Right atrium auricular region (tissue), 2 donors: ENCODE measurements at regions not wholly inside any gene's neighbourhood (a gene's known extent, or its start where the extent isn't known, plus 50 kb on each side); places are given as distances from the start of the nearest gene placed in this dataset.

ENCODE experiments used
- DNase-seq: peaks from one replicate; pipeline ENCODE4 v3.0.0-alpha.2; 2019; ENCODE audit warnings: low spot score
- H3K27ac ChIP-seq, 2 donors: fragments of 200-600 bp; sonication (generic); 1 replicate in 1 of 2; 2 replicates in 1 of 2; pipeline ENCODE4 v1.5.1; 2016 to 2019
- H3K27me3 ChIP-seq, 2 donors: fragments of 200-600 bp; sonication (generic); one replicate each; pipeline versions ENCODE4 v1.5.1 to v1.6.0; 2017 to 2019
- H3K36me3 ChIP-seq: fragments of 200-600 bp; sonication (generic); one replicate; pipeline ENCODE4 v1.5.1; 2016
- H3K4me1 ChIP-seq, 2 donors: fragments of 200-600 bp; sonication (generic); one replicate each; pipeline versions ENCODE4 v1.5.1 to v1.6.0; 2017 to 2019
- H3K4me3 ChIP-seq, 2 donors: fragments of 200-600 bp; sonication (generic); 1 replicate in 1 of 2; 2 replicates in 1 of 2; pipeline ENCODE4 v1.5.1; 2017 to 2019; ENCODE audit warnings: mild to moderate bottlenecking in 1 of 2, moderate library complexity in 1 of 2
- H3K9me3 ChIP-seq, 2 donors: fragments of 200-600 bp; sonication (generic); one replicate each; pipeline ENCODE4 v1.5.1; 2019
- TF ChIP-seq, protein P1 (sequence below), 2 donors: fragments of 200-600 bp; sonication (generic); IDR thresholded peaks; one replicate each; pipeline ENCODE4 v1.5.1; 2019; ENCODE audit warnings: antibody characterized with exemption in 2 of 2

DNA sequence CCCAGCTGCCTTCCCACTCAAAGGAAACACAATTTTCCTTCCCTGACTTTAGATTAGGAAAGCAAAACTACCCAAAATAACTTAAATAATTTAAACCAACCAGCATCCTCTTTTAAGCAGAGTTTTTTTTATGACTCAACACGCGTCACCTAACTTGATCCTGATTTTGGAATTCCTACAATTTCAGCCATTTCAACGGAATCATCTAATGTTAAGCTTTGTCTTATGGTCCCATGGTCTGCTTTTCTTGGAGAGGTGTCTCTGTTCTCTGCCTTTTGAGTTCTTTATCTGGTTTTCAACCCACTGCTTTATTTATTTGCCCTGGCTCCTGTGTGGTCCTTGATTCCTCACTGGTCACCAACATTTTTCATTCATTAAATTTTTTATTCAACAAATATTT lies 219.2 kb upstream of the ARHGEF26 start:
- no peak overlapping the region for H3K4me3 ChIP-seq
- no peak for DNase-seq
- no peaks in the 10 kb centered on the region for H3K27me3 ChIP-seq
- TF ChIP-seq, protein P1, sequence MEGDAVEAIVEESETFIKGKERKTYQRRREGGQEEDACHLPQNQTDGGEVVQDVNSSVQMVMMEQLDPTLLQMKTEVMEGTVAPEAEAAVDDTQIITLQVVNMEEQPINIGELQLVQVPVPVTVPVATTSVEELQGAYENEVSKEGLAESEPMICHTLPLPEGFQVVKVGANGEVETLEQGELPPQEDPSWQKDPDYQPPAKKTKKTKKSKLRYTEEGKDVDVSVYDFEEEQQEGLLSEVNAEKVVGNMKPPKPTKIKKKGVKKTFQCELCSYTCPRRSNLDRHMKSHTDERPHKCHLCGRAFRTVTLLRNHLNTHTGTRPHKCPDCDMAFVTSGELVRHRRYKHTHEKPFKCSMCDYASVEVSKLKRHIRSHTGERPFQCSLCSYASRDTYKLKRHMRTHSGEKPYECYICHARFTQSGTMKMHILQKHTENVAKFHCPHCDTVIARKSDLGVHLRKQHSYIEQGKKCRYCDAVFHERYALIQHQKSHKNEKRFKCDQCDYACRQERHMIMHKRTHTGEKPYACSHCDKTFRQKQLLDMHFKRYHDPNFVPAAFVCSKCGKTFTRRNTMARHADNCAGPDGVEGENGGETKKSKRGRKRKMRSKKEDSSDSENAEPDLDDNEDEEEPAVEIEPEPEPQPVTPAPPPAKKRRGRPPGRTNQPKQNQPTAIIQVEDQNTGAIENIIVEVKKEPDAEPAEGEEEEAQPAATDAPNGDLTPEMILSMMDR (IDR thresholded peaks at IDR 0.05), result no peak
- no peaks in the 10 kb centered on the region for H3K9me3 ChIP-seq
- H3K4me1 ChIP-seq, result no peaks in the 10 kb centered on the region
- no peak overlapping the region for H3K27ac ChIP-seq
- no peaks in the 10 kb centered on the region for H3K36me3 ChIP-seq

DNA sequence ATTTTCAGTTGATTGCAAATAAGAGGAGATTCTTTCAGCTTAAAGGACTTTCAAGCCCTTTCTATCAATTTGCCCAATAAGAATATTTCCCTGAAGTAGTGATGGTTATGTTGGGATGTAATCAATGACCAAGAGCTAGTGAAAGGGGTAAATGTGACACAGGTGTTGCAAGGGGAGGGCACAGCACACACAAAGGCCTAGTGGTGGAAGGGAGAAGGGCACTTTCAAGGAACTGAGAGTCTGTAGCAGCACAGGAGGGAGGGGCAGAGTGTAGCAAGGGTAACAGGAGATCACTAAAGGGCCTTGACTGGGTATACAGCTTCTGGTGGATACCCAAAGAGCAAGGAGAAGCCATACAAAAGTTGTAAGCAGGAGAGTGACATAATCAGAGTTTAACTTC lies 217.8 kb upstream of the ARHGEF26 start:
- no peaks in the 10 kb centered on the region for H3K9me3 ChIP-seq
- H3K4me3 ChIP-seq, result no peak overlapping the region
- no peak for DNase-seq
- H3K36me3 ChIP-seq, result no peaks in the 10 kb centered on the region
- H3K4me1 ChIP-seq, result no peaks in the 10 kb centered on the region
- H3K27ac ChIP-seq, result no peak overlapping the region
- TF ChIP-seq, protein P1 (IDR thresholded peaks at IDR 0.05), result no peak
- no peaks in the 10 kb centered on the region for H3K27me3 ChIP-seq

DNA sequence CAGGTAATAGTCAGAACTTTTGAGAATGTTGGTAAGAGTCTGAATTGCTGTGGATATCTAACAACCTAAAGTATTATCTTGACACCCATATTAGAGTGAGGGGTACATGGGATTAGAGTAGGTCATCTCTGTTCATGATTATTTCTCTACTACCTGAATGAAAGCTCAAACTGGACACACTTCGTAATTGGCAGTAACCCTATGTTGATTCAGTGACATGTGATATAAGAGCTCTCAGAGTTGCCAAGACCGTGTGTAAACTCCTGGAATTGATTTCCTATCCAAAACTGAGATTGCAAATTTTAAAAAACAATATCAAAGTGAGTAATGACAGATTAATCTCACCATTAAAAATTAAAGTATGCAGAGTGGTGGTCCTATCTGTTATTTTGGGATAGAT lies 214.8 kb upstream of the ARHGEF26 start:
- H3K4me1 ChIP-seq, result no peaks in the 10 kb centered on the region
- H3K9me3 ChIP-seq, result no peaks in the 10 kb centered on the region
- H3K27ac ChIP-seq, result no peak overlapping the region
- no peaks in the 10 kb centered on the region for H3K36me3 ChIP-seq
- H3K27me3 ChIP-seq, result no peaks in the 10 kb centered on the region
- TF ChIP-seq, protein P1 (IDR thresholded peaks at IDR 0.05), result no peak
- no peak overlapping the region for H3K4me3 ChIP-seq
- no peak for DNase-seq

- H3K4me3 ChIP-seq, result no peak overlapping the region
- DNase-seq, result no peak
- TF ChIP-seq, protein P1 (IDR thresholded peaks at IDR 0.05), result no peak
- H3K27ac ChIP-seq, result no peak overlapping the region
- H3K9me3 ChIP-seq, result no peaks in the 10 kb centered on the region
- no peaks in the 10 kb centered on the region for H3K27me3 ChIP-seq
- no peaks in the 10 kb centered on the region for H3K36me3 ChIP-seq
- H3K4me1 ChIP-seq, result no peaks in the 10 kb centered on the region
Observed at GRCh38 chr3:153910387-153910786, 210.8 kb upstream of the ARHGEF26 start.

- Histone ChIP-seq H3K9me3 (no peaks in the 10 kb centered on the region), H3K36me3 (no peaks in the 10 kb centered on the region), H3K27me3 (no peaks in the 10 kb centered on the region), H3K27ac (no peak overlapping the region), H3K4me3 (no peak overlapping the region), H3K4me1 (no peaks in the 10 kb centered on the region)
- TF ChIP-seq, protein P1 (IDR thresholded peaks at IDR 0.05), result no peak
- no peak for DNase-seq
Observed at GRCh38 chr3:153911116-153911515, 210.1 kb upstream of the ARHGEF26 start.

DNA sequence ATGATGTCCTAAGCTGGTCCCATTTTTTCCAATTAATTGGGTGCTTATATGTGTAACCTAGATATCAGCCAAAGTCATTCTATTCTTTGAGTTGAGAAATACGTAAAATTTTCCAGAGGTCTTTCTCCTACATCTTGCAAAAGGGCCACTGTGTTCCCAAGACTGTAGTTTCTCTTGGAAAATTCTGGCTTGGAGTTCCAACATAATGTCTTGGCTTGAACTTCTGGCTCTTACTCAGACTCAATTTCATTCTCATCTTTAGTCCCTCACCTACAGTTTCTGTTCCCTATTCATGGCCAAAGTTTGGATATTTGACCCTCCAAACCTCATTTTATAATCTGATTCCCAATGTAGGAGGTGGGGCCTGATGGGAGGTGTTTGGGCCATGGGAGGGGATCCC lies 201.4 kb upstream of the ARHGEF26 start:
- Histone ChIP-seq H3K4me3 (no peak overlapping the region), H3K27ac (no peak overlapping the region), H3K4me1 (no peaks in the 10 kb centered on the region), H3K36me3 (no peaks in the 10 kb centered on the region), H3K27me3 (no peaks in the 10 kb centered on the region), H3K9me3 (peaks cover 0 to 6% of the 10 kb centered on the region in 2 donors)
- DNase-seq, result no peak
- TF ChIP-seq, protein P1 (IDR thresholded peaks at IDR 0.05), result no peak
